NCI-H1417 treated with DMSO at 0.1 percent for 48 hours (cell line): ENCODE measurements at regions not wholly inside any gene's neighbourhood (a gene's known extent, or its start where the extent isn't known, plus 50 kb on each side); places are given as distances from the start of the nearest gene placed in this dataset.
"Not testable (repeated sequence)": the region's sequence is repeated elsewhere in the genome, so short reads cannot be mapped to it uniquely, and the experiment has no call there.

Experiments used
- DNase-seq: peaks from one replicate; lab custom pipeline; 2025; lab: John Stamatoyannopoulos, UW

DNA sequence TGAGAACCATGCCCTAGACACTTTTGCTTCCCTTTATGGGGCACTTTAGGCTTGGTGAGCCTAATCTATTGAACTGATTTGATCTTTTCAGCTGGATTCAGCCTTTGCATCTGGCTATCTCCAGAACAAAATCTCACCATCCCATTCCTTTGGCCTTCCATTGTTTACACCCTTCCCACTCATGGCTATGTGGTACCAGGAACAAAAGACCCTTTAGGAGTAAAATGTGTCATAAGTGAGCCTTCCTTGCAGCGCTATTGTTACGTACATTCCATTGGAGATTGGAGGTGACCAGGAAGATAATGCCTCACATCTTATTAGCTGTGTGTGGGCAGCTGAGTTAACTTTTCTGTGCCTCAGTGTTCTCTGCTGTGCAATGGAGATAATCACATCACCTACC, 188.4 kb downstream of the SATB1 start:
- no peak for DNase-seq

DNA sequence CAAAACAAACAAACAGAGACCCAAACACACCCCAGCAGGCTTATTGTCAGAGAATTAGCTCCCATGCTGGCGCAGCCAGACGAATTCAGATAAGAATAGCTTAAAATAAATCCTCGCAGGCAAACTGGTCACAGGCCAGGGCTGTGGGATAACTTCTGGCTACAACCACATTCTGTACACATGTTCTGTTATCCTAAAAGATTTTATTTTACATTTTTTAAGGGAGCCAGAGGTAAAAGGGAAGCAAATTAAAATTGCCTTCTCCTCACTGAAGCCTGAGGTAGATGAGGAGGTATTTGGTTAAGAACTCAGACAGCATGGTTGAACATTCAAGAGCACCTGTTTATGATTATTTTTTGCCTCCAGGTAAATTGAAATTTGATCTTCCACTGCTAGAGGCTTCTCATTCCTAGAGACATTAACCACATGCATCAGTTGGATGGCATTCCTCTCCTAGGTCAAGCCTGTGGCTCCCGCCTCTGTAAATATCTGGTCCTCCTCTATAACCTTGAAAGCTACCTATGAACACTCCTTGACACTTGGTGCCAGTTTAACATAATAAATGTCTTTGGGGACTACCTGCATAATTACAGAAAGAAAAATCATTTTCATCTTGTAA, 190.3 kb downstream of the SATB1 start:
- DNase-seq, result no peak

DNA sequence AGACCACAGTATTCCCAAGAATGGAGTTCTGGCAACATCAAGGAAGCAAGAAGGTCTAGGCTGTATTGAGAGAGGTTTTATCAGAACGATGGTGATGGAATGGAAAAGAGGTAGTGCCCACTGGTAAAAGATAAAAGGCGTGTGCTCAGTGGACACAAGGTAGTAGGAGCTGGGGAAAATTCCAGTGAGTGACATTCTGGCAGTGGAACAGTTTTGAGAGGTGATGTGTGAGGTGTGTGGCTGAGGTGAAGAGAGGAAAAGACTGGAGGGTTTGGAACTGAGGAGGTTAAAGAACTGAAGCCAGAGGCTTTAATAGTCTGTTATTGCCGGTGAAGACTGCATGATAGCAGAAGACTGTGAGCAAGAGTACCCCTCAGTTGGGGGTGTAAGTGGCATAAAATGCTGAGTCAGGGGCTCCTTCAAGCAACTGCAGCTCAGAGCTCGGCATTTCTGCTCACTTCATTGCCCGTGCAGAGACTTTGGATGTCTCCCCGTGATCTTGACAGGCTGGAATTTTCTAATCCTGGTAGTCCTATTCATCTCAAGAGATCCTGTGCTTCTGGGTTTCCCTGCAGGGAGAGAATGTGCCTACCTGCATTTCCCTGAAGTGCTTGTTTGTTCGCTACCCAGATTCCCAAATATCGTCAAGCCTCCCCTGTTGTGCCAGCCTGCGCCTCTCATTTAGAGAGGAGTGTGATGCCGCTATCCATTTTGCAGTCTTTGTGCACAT, 191.0 kb downstream of the SATB1 start:
- DNase-seq, result no peak

DNA sequence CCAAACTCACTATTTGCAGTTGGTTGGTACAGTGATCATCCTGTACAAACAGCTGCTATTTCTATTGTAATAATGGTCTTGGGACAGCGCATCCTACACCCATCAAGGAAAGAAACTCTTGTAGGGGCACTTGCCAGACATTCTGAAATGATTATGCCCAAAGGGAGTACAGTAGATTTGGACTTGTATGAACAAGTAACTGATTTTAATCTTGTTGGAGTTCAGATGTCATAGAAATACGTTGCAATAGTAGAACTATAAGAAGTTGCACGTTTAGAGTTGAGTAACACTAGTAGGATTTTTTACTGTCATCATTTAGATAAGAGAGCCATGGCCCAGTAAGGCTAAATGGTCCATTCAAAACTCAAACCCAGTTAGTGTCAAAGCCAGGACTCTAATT, 192.8 kb downstream of the SATB1 start:
- DNase-seq, result no peak

- no peak for DNase-seq
Observed at GRCh38 chr3:18228060-18228459, 197.1 kb downstream of the SATB1 start.

GRCh38 chr3:18225709-18226108, 199.4 kb downstream of the SATB1 start:
- DNase-seq, result no peak

DNA sequence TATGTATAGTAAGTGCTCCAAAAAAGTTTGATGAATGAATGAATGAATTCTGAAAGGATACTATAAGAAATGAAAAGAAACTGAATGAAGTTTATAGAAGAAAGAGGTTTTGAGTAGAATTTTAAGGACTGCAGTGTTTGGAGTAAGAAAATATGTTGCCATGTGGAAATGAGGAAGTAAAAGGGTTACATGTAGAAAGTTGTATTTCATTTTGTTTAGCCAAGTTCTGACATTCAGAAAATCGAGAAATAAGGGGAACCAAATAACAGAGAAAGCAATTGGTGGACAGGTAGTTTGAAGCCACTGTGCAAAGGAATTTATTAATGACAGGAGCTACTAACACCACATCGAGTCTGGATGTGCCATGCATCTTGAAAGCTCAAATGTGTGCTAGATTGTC, 200.7 kb downstream of the SATB1 start:
- no peak for DNase-seq

DNA sequence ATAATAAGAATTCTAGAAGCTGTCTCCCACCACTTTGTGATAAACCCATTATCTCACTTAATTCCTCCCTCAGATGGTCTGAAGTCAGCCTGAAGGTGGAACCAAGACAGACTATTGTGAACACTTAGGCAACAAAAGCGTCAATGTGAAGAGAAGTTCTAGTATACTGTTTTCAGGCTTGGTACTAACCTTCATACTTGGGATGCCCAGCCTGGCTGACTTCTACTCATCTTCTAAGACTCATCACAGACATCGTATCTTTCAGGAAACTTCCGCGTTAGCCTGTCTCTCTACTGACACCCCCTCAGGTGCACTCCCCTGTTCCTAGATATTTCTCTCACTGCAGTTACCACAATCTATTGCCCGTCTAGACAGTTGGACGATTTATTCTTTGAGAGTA, 201.2 kb downstream of the SATB1 start:
- no peak for DNase-seq

GRCh38 chr3:18223571-18223970, 201.6 kb downstream of the SATB1 start:
- no peak for DNase-seq

GRCh38 chr3:18222686-18223085, 202.5 kb downstream of the SATB1 start:
- DNase-seq, result no peak

GRCh38 chr3:18217507-18218174, 207.5 kb downstream of the SATB1 start:
- no peak for DNase-seq

- DNase-seq, result no peak
Observed at GRCh38 chr3:18216996-18217395, 208.1 kb downstream of the SATB1 start.

GRCh38 chr3:18215639-18216038, 209.5 kb downstream of the SATB1 start:
- DNase-seq, result no peak

DNA sequence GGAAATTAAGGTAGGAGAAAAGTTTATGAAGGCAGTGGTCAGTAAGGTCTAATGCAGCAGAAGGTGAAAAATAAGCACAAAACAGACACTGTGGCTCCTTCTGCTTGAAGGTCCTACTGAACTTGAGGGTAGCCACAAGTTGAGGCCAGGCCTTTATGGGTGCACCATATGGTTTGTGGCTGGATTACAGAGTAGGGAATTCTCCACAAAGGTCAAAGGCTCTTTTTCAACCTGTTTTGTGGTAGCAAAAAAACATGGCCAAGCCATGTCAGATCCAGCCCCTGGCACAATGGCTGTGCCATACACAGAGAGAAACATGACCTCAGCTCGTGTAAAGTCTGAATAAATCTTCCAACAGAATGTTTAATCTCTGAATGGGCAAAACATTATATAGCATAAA, 214.0 kb downstream of the SATB1 start:
- no peak for DNase-seq

DNA sequence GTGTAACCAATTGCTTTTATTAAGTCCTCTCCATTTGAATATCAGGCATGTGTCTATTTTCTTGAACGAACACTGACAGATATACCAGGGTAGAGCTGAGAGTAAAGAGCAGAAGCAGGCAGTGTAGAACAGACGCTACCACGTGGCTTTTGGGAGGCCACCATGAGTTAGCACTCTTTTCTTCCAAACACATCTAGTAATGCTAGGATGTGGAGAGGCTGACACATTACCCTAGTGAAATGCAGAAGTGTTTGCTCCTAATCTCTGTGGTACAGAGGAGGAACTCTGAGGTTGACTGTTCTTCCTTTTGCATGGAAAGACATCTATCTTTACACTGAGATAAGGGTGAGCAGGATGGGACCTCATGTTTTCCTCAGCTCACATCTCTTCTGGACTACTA, 216.3 kb downstream of the SATB1 start:
- DNase-seq, result no peak

DNA sequence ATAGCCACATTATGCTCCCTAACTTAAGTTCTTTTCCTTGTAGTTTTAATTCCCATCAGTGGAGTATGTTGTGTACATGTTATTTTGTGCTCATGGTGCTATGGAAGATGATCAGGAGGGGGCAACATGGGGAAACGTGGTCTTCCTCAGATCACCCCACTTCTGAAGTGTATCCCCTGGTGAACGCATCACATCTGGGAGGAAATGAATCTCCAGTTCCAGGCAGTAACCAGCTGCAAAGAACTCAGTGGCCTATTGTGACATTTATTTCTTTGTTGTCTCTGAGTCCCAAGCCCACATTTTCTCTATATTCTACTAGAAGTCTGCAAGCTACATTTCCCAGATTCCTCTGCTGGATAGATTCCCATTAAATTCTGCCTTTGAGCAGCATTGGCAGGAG, 217.0 kb downstream of the SATB1 start:
- DNase-seq, result no peak

DNA sequence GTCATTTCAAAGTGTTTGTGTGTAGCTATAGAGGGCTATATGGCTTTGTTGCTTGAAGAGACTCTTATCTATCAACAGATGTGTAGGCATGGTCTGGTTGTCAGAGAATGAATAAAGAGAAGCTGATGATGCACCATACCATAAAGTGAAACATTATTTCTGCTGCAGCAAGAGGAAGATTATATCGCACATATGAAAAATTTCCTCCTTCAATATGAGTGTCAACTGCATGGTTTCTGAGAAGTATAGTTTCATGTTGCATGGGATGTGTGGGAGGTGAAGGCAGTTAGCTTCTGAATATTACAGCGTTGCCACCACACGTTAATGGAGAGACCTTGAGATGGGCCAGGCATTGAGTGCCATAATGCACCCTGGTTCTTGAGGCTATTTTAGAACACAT, 217.9 kb downstream of the SATB1 start:
- no peak for DNase-seq

GRCh38 chr3:18205701-18206100, 219.4 kb downstream of the SATB1 start:
- not testable (repeated sequence) for DNase-seq

GRCh38 chr3:18201315-18201714, 223.8 kb downstream of the SATB1 start:
- no peak for DNase-seq

DNA sequence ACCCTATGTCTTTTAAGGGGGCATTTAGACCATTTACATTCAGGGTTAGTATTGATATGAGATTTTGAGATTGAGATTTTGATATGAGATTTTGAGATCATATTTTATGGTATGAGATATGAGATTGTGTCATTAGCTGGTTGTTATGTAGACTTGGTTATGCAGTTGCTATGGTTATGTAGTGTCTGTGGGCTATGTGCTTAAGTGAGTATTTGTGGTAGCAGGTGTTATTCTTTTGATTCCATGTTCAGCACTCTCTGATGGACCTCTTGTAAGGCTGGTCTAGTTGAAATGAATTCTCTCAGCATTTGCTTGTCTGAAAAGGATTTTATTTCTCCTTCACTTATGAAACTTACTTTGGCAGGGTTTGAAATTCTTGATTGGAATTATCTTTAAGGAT, 225.4 kb downstream of the SATB1 start:
- DNase-seq, result no peak

GRCh38 chr3:18195836-18196235, 229.3 kb downstream of the SATB1 start:
- no peak for DNase-seq

DNA sequence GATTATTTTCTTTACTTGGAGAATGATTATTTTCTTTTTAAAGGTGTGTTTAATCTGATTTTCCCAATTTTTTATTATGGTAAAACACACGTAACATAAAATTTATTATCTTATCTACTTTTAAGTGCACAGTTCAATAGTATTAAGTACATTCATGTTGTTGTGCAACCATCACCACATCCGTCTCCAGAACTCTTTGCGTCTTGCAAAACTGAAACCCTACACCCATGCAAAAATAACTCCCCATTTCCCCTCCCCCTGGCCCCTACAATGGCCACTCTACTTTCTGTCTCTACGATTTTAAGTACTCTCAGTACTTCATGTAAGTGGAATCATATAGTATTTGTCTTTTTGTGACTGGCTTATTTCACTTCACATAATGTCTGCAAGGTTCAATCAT, 230.7 kb downstream of the SATB1 start:
- DNase-seq, result no peak

DNA sequence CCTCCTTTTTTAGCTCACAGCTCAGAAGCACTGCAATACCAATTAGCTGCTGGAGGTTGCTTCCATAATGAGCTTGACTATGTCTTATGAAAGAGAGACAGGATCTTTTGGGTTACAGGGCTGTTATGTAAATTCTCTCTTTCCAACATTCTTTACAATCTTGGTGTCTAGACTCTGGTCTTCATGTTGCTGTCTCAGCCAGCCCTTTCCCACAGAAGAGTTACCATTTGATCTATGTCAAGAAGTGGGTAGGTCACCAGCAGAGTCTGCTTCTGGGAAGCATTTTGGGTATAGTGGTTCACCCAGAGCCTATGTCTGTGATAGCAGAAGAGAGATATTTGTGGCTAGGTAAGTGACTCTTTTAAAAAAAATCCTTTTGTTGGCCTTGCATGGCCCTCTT, 234.5 kb downstream of the SATB1 start:
- DNase-seq, result no peak
